ENCODE measurements at regions not wholly inside any gene's neighbourhood (a gene's known extent, or its start where the extent isn't known, plus 50 kb on each side); places are given as distances from the start of the nearest gene placed in this dataset.

DNA sequence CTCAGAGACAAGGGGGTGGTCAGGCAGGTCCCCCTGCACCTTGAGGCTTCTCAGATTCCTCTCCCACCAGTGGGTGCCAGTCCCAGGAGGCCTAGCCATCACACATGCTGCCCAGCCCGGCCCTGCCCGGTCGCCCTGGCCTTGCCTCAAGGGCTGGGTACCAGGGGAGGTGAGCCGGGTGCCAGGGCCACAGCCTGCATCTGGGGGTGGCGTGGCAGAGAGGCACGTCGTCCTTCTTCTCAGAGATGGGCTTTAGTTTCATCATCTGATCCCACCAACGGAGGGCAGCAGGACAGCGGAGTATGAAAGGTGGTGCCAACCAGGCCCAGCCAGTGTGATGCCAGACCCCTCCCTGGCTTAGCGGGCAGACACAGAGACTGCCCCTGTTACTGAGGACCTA, 161.7 kb downstream of the TFCP2L1 start:
- no peak for DNase-seq

DNA sequence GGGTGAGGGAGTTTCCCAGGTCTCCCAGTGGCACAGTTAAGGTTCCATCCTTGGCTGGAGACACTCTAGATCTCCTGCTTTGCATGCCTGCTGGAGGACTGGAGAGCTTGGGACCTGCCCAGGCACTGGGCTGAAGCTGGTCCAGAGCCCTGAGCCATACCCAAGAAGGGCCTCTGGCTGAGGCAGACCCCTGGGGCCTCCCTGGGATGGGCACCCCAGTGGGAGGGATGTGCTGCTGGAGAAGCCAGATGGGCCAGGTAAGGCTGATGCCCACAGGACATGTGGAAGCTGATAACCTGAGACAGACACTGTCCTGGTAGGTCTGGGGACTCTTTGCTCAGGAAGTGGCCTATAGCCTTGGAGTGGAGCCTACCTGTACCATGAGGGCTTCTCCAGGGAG, 160.7 kb downstream of the TFCP2L1 start:
- DNase-seq = no peak

DNA sequence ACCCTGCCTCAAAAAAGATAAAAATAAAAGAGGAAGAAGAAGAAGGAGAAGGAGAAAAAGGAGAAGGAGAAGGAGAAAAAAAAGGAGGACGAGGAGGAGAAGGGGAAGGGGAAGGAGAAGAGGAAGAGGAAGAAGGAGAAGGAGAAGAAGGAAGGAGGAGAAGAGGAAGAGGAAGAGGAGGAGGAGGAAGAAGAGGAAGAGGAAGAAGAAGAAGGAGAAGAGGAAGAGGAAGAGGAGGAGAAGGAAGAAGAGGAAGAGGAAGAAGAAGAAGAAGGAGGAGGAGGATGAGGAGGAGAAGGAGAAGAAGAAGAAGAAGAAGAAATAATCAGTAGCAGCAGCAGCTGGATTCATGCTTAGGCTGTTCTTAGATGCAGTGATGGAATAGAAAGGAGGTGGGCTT, 159.7 kb downstream of the TFCP2L1 start:
- no peak for DNase-seq

DNA sequence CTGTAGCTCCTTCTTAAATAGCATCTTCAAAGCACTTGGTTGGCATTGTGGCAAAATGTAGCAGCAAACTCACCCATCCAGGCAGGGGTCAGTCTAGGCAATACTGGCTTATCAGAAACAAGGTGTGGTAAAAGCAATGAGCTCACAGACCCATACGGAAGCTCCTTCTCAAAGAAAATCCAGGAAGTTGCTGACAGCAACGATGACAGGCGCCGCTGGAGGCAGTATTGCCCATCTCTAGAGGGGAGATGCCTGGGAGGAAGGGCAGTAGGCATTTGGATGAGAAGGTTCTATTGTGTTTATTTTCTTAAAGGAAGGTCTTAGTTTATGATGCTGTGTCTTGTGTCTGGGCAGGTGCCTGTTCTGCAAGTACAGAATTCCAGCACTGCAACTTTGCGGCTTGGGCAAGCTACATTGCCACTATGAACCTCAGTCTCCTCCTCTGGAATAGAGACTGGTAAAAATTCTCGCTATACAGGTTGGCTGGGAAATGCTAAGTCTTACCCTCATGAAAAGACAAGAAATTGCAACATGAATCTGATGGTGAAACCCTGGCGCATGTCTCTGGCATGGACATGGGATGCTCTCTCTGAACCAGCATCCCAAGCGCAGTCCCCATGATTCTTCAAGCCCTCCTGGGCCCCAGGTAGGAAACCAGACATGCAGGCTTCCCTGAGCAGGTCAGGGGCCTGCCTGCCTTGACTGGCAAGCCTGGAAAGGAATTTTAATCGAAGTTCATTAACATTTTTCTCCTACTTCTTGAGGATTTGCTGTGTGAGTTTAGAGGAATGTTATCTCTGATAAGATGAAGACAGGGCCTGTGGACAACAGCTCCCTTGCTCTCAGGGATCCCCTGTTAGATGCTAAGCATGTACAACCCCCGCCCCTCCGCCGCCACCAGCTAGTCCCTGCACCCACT, 156.0 kb downstream of the TFCP2L1 start:
- no peak for DNase-seq

DNA sequence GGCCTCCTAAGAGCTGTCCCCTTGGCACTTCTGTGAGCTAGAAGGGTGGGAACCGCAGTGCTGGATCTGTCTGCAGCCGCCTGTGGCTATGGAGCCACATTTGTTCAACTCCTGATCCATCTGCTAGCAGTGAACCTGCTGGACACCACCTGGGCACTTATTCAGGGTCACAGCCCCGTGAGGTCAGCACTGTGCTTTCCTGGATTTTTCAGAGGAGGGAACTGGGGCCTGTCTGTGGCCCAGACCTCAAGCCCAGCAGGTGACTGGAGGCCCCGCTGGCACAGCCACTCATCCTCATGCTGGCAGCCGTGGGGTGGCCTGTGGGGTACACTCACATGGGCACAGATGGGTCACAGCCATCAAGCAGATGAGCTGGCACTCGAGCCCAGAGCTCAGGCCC, 155.3 kb downstream of the TFCP2L1 start:
- no peak for DNase-seq

DNA sequence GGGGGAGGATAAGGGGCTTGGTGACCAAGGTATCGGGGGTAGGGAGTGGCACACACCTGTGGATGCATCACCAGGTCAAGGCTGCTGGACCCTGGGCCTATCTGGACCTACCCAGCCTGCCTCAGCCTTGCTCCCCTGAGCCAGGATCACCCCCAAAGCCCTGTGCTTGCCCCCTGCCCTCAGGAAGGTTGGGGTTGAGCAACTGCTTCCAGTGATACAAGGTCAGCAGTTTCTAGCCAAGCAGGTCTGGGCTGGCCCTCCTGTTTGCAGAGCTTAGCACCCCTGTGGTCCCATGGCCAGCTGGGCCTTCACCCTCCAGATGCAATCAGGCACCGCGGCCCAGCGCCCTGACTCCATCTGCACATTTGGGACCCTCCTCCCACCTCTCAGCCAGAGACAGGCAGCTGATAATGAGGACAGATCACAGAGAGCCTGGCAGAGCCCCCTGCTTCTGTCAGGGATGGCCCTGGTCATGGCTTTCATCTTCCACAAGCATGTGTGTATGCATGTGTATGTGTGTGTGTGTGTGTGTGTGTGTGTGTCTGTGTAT, 154.6 kb downstream of the TFCP2L1 start:
- no peak for DNase-seq

DNA sequence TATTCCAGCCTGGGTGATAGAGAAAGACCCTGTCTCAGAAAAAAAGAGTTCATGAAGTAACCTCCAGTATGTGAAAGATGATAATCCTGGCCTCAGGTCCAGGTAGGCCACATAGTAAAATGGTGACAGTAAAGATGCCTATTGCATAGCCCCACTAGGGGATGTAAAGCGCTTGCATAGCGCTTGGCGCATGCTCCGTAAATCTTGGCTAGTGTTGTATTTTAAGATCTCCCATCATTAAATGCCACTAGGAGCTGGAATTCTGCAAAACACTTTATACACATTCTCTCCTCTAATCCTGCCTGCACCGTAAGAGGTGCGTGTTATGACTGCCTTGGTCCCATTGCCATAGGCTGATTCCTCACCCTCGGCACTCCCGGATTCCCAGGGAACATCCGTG, 153.6 kb downstream of the TFCP2L1 start:
- no peak for DNase-seq

DNA sequence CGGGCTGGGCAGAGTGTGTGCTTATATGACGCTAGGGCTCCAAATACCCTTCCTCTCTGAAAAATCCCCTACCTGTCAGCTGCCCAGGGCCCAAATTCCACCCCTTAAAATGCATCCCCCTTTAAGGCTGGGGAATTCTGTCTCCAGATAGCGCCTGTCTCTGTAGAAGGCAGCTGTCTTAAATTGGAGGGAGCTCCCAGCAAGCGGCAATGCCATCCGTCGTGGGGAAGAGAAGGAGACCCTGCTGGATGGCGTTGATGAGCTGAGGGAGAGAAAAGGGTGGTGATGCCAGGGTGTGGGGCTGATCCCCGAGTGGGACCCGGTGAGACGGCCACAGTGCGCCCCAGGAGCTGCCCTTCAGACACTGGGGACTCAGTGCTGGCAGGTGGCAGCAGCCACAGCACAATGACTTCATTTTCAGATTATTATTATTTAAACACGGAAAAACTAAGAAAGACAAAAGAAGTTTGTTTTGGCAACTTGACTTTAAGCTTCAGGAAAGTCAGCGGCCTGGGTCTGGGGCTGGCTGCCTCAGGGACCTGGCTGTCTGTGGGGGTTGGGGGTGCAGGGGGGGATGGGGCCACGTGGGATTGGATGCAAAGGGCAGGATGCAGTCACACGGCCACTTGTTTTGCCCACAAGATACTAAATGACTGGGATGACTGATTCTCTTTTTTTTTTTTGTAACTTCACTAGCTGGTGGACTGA, 152.8 kb downstream of the TFCP2L1 start:
- DNase-seq = no peak

DNA sequence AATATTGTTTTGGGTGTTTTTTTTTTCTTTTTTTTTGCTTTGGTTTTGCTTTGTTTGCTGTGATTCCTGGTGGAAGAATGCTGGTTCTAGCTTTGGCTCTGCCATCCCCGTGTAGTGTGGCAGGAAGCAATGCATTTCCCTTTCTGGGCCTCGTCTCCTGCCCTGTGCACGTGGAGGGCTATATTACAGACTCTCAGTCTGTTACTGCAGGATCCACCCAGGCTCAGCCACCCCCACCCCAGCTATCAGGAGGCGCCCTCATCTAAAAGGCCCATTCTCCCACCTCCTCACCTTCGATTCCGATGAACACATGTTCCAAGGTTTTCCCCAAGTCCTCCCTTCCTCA, 152.3 kb downstream of the TFCP2L1 start:
- DNase-seq = no peak

DNA sequence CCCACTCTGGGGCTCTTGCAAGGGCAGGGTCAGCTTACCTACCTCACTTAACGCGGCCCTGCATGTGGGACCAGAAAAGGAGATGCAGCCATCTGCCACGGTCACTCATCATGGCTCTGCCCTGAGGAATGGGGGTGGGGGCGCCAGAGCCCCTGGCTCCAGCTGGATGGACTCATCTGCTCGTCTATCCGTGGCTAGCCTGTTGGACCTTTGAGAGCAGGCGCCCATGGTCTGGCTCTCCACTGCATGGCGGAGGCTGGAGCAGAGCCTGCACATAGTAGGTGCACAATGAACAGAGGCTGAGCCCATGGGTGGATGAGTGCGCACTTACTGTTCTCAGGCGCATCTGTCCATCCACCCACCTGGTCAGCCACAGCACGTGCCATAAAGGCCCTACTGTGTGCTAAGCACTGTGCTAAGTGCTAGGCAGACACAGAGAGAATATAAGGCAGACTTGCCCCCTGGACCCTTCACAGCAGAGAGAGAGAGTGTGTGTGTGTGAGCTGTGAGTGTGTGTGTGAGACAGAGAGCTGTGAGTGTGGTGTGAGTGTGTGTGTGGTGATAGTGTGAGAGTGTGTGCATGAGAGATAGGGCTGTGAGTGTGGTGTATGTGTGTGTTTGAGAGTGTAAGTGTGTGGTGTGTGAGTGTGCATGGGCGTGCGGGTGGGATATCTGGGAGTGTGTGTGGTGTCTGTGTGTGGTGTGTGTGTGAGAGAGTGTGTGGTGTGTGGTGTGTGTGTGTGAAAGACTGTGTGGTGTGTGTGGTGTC, 151.3 kb downstream of the TFCP2L1 start:
- DNase-seq = no peak

DNA sequence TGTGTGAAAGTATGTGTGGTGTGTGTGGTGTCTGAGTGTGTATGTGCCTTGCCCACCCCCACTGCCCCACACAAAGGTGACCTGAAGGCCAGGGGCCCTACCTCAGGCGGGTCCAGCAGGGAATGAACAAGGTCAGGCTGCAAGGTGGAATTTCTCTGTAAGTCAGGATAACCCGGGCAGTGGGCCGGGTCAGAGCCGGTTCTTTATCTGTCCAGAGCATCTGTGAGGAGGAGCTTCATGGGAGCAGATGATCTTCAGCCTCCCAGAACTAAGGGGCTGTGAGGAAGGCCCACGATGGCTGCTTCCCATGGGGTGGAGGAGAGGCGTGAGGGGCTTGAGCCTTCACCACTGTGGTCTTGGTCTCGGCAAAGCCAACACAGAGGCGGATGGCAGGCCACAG, 150.3 kb downstream of the TFCP2L1 start:
- DNase-seq = no peak

DNA sequence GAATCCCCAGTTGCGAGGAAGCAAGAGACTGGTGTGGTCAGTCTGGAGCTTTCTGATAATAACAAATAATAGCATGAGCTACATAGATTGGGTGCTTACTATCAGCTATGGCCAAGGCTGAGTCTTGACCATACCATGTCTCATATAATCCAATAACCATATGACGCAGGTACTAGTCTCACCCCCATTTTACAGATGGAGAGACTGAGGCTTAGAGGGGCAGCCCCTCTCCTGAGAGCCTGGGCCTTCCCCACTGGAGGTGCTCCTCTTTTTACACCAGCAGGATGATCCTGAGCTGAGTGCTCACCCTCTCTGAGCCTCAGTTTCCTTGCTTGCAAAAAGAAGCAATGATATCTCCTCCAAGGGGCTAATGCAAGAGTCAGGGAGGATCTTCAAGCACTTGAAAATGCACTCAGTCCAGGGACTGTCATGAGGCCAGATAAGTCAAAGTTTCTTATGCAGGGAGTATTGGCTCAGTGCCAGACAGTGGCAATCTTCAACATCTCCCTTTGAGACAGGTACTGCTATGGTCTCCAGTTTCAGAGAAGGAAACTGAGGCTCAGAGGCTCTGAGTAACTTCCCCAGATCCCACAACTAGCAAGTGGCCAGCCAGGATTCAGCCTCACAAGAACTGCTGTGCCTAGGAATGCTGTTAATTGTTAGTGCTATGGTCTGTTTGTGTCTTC, 149.7 kb downstream of the TFCP2L1 start:
- DNase-seq = no peak

DNA sequence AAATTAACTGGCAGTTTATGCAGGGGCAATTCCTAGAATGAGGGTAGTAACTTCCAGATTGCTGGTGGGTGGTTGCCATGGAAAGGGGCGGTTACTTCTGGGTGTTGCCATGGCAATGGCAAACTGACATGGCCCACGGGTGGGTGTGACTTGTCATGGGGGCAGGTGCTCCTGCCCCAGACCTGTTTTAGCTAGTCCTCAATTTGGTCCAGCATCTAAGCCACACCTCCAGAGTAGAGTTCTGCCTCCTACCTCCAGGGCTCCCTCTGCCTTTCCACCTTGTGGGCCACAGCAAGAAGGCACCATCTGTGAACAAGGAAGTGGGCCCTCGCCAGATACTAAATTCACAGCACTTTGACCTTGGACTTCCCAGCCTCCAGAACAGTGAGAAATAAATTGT, 148.7 kb downstream of the TFCP2L1 start:
- DNase-seq = no peak

DNA sequence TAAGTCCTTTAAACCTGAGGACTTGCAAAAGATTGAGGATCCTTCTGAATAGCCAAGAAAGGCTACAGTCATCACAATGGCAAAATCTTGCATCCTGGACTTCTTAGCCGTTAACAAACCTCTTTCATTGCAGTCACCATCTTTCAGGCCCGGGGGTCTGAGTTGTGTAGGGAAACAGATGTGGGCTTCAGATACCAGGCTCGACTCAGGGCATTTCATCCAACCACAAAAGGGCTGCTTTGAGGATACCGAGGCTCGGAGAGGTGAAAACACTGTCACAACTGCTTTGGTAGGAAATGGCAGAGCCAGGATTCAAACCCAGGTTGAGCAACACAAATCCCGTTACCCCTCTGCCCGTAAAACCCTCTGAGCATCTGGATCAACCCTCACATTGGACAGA, 147.4 kb downstream of the TFCP2L1 start:
- no peak for DNase-seq

DNA sequence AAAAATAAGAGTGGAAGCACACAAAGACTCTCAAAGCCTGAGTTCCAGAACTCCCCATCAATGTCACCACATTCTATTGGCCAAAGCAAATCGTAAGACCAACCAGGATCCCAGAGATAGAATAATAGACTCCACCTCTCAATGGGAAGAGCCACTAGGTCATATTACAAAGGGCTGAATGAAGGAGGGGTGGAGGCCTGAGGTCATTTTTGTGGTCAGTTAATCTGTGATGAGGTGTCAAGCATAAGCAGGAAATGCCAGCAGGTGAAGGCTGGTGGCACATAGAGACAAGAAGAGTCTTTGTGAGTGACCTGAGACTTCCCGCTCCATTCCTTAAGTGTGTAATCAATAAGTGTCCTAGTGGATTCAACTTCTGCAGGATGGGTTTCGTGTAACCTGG, 144.3 kb downstream of the TFCP2L1 start:
- no peak for DNase-seq

DNA sequence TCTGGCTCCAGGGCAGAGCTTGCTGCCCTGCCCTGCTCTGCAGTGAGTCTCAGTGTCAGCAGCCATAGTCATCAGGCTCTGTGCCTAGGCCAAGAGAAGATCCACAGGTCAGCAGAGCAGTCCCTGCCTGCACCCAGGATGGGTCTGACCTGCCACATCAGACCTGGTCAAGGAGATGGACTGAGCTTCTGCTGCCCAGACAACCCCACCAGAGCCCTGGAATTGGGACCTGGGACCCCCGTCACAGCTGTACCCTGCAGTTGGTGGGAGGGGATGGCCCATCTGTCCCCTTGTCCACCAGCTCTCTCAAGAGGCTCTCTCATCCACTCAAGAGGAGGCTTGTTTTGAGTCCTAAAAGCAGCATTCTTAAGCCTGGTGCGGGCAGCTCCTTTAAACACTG, 142.6 kb downstream of the TFCP2L1 start:
- no peak for DNase-seq

DNA sequence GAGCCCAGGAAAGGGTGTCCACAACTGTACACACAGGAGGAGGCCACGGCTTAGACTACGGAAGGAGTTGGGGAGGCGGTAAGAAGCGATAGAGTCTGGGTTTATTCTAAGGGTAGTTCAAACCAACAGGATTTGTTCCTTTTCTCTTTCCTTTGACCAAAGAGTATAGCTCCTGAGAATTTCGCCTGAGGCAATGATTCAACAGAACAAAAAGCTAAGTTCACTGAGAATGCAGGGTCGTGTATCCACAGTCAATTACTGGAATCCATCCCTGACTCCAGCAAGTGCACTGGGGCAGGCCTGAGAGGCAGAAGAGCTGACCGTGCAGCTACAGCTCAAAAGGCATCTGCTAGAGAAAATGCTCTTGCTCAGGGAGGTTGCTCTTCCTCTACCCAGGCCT, 140.9 kb downstream of the TFCP2L1 start:
- no peak for DNase-seq

DNA sequence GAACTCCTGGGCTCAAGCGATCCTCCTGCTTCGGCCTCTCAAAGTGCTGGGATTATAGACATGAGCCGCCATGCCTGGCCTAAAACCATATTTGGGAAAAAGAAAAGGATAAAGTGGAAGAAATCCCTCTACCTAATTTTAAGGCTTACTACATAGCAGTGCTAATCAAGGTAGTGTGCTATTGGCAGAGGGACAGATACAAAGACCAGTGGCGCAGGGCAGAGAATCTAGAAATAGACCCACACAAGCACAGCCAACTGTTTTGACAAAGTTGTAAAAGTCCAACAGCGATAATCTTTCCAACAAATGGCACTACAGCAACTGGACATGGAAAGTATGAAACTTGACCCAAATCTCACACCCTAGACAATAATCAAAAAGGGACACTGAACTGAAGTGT, 138.4 kb downstream of the TFCP2L1 start:
- no peak for DNase-seq

DNA sequence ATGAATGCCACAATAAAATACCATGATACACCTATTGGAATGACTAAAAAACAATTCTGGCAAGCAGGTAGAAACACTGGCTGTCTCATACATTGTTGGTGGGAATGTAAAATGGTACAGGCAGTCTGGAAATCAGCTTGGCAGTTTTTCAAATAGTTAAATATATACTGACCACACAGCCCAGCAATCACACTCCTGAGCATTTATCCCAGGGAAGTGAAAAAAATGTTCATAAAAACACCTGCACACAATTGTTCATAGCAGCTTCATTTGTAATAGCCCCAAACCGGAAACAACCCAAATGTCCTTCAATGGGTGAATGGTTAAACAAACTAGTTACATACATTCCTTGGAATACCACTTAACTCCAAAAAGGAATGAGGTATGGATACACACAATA, 137.2 kb downstream of the TFCP2L1 start:
- no peak for DNase-seq

DNA sequence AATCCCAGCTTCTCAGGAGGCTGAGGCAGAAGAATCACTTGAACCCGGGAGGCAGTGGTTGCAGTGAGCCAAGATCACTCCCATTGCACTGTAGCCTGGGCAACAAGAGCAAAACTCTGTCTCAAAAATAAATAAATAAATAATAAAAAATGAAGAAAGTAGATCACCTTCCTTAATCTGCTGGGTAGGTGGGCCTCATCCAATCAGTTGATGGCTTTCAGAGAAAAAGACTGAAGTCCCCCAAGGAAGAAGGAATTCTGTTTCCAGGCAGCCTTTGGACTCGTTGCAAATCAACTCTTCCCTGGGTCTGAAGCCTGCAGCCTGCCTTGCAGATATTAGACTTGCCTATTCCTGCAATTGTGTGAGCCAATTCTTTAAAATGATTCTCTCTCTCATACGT, 136.5 kb downstream of the TFCP2L1 start:
- DNase-seq = no peak

DNA sequence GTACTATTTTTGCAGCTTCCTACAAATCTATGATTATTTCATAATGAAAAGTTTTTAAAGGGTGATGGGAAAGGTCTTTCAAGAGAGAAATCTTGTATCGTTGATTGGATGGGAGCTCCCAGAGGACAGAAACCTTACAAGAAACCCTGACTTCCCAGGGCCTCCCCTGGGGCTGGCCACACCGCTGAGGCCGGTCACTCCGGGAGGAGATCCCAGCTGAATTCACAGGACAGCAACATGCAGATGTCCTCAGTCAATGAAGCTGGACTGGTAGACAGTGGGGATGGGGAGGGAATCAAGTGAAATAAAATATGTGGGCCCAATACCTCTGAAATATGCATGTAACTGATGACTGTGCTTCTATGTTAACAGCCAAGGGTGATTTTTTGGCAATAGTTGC, 135.6 kb downstream of the TFCP2L1 start:
- no peak for DNase-seq

DNA sequence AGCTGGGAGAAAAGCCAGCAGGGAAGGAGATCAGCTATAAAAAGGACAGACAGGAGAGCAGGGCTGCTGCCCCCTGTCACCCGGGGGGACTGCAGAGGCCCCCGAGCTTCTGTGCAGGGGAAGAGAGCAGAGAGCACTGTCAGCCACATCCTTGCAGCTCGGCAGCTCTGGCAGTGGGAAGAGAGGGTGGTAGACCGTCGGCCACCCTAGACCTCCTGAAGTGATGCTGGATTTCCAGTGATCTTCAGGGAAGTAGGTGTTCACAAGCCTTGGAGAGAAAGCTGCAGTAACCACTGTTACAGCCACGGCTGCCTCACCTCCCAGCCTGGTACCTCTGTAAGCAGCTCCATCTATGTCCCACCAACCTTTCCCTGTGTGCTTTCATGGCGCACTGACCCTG, 134.9 kb downstream of the TFCP2L1 start:
- DNase-seq = no peak

DNA sequence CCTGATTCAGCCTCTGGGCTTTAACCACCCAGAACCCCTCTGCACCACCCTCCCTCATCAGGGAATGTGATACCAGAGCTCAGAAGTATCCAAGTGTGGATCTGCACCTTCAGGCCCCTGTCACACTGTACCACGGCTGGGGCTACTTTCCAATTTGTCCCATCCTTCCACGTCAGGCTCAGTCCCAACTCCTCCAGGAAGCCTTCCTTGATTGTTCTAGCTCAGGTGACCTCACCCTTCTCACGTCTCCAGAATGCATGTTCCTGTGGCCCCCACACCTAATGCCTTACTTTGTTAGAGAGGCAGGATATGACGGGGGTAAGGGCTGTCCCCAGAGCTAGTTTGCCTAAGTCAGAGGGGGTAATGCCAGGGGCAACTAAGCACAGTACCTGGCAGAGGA, 134.3 kb downstream of the TFCP2L1 start:
- DNase-seq = no peak

All from AML-193 (cell line).